NOMO-1 (cell line): ENCODE measurements at regions not wholly inside any gene's neighbourhood (a gene's known extent, or its start where the extent isn't known, plus 50 kb on each side); places are given as distances from the start of the nearest gene placed in this dataset.

Experiments used
- DNase-seq, 2 experiments: peaks; one replicate each; lab custom pipeline; 2025; ENCODE audit not compliant: unreplicated experiment in 2 of 2; lab: John Stamatoyannopoulos, UW

DNA sequence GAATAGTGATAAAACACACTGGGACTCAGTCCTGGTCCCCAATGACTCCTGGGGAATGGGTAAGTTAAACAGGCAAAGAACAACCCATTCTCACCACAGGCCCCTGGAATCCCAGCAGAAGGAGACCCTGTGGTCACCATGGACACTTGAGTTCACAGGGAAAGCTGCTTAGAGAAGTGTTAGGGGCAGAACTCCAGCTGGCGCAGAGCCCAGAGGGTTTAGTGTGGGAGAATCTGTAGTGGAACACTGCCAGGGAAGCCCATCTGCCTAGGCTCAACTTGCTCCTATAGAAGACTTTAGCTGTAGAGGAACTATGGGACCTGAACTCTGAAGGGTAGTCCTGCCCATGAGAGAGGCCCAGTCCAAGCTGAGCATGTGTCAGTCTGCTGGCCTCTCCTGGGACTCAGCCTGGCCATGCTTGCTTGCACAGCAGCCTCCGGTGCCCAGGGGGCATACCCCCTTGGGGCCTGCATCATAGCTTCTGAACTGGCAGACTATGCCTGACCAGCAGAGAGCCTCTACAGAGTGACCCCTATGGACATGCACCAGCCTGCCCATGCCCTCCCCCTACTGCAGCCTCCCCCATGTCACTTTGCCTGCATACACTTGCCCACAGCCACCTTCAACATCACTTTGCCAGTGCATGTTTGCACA, 343.5 kb downstream of the IDS start:
- no peak for DNase-seq

DNA sequence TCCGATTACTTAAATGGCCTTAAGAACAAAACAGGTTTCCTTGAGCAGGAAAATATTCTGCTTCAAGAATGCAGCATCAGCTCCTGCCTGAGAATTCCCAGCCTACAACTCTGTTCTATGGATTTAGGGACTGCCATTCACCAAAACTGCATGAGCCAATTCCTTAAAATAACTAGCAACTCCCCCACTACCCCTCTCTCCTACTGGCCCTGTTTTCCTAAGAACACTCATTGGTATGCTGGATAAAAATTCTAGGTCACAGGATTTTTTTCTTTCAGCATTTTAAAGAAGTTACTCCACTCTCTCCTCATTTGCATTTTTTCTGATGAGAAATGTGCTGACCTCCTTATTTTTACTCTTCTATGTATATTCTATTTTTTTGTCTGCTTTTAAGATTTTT, 347.1 kb downstream of the IDS start:
- DNase-seq, result no peak

DNA sequence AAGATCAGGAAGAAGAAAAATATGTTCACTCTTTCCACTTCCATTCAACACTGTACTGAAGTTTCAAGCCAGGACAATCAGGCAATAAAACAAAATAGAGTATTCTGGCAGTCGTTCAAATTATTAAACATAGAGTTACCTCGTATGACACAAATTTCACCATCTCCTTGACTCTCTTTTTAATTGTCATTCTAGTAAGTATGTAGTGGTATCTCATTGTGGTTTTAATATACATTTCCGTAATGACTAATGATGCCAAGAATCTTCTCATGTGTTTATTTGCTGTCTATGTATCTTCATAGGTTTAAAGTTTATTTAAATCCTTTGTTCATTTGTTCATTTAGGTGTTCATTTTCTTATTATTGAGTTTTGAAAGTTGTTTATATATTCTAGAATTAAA, 352.2 kb downstream of the IDS start:
- DNase-seq, result no peak

DNA sequence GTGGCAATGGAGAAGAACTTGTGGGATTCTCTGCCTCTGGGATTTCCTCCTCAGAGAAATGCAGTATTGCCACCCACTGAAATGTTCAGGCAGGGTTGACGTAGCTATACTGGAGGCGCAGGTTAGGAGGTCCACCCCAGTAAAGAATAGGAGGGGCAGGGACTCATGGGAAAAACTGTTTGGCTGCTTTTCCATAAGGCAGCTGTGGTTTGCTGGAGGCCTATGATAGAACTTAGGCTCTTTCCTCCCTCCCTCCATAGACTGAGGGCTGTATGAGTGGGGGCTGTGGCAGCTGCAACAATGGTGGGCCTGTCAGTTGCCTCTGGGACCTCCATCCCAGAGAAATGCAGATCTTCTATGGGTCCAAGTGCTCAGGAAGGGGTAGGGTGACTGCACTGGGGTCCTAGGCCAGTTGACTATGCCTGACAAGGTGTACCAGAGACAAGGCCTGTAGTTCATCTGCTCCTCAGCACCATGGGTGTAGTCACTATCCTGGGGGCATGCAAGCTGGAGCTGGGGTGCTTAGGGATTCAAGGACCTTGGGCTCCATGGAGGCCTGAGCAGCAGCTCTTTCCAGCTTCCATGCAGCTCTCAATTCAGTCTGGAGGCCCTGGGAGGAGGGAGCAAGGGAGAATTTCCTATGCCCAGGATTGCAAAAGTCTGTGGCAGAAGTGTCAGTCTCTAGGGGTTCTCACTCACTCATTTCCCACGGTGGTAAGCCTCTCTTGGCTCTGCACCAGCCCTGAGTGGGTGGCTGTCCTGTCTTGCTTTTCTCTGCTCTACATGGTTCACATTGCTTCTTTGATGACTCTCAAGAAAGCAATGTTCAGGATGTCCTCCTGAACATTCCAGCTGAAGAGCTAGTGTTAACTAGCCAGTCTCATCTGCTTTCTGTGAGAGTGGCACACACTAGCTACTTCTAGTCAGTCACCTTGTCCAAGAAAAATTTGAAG, 353.0 kb downstream of the IDS start:
- DNase-seq, result no peak

DNA sequence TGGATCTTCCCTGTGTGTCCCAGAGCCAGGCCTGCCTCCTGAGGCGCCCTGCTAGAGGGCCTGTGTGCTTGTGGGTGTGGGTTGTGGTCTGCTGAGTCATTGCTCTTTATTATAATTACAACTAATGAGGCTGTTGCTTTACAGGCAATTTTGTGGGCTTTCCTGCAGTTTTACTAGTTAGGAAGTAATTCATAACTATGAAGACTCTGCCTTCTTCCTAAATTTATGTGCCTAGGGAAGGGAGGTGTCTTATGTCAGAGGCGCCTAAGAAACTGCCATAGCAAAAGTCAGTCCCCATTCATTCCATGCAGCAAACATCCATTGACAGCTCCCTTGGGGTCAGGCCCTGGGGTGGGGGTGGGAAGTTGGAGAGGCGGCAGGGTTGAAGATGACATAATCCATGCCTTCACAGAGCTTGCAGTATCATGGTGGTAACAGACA, 359.2 kb downstream of the IDS start:
- DNase-seq, result peak; percentile 78 to 84

DNA sequence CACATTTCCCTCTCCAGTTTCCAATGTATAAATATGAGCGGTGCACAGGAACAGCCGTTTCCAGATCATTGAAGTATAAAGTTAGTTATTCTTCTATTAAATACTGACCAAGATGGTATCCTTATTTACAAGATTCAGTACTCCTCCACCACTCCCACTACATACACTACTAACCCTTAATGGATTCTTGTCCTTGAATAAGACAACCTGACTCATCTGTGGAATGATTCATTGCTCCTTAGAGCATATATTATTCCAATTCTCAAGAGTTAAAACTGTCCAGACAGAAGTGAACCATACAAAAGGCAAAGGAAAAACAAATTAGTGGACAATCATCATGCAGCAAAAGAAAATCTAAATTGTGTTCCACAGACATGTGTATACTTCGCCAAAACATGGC, 373.3 kb downstream of the IDS start:
- no peak for DNase-seq

DNA sequence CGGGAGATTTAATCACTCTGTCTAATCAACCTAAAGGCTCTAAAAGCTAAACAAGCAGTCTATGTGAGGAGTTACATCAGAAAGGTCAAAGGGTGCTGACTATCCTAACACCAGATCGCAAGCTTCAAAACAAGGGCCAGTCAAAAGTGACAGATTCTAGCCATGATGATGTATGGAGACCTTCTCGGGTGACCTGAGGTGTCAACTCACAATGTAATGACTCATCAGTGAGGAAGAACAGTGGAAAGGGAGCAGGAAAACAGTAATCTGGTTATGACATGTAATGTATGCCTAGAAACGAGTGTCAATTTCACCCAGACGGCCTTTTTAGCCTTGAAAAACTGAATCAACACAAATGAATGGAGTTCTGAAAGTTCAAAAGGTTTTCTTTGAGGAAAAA, 375.3 kb downstream of the IDS start:
- no peak for DNase-seq

DNA sequence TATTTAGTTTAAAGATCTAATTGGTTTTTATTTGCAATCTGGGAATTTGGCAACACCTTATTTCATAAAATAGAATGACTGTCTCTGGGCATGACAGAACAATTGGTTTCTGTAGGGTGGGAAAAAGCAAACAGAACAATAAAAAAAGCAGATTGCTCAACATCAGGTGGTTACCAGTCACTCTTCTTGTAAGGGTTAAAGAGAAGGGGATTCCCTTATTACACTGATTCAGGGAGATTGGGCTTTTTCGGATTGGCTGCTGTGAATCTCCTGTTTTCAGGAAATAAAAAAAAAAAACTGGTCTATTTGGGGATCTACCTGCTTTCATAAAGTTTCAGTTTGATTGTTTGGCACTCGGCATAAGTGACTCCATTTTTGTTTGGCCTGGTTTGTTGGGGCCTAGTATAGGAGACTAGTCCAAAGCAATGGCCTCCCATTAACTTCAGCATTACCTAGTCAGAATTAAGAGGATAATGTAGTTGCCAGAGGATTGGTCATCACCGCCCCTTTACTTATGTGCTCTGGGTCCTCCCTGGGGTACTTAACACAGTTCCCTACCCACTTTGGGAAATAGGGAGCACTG, 380.5 kb downstream of the IDS start:
- DNase-seq, result no peak

DNA sequence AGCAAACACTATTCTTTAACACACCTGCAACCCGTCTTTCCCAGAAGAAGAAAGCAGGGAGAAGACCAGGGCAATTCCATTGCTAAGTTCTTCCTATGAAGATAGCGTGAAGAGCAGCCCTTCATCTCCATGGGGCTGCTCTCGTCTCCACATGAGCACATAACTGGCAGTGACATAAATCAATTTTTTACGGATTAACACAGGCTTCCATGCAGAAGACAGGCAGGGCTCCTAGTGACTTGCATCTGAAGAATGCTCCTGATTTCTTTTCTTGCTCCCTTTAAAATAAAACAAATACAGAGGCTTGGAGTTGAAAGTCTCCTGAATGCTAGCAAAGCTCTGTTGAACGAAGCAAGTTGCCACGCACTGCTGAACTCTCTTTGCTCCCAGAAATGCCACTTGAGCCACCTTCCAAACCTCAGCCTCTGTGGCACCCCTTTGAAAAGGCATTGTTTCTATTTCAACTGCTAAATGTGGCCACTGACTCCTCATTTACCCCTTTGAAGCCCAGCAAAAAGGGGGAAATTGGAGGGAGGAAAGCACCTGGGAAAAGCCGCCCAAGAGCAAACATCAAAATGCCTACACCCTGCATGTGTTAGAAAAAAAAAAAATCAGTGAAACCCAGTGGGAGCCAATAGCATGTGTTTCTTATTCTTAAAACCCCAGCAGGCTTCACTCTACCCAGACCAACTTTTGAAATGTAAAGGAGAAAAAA, 383.7 kb downstream of the IDS start:
- no peak for DNase-seq

DNA sequence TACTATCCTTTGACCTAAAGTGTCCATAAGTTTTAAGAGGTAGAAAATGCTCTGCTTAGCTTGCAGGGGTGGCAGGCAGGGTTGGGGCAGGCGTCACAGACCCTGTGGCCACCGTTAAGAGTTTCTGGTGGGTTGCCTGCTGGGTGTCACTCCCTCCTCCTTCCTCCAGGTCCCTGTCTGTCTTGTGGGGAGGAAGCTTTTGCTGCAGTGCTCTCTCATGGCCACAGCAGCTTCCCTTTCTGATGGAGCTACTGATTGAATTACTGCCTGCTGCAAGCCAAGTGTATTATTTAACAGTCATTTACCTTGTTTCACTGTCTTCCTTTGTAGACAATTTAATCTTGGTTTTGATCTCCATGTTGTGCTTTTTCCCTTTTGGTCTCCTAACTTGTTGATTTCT, 384.6 kb downstream of the IDS start:
- DNase-seq, result no peak

DNA sequence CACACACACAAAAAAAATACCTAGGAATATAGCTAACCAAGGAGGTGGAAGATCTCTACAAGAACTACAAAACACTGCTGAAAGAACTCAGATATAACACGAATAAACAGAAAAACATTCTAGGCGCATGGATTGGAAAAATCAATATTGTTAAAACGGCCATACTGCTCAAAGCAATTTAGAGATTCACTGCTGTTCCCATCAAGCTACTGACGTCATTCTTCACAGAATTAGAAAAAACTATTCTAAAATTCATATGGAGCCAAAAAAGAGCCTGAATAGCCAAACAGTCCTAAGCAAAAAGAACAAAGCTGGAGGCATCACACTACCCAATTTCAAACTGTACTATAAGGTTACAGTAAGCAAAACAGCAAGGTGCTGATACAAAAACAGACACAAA, 390.2 kb downstream of the IDS start:
- no peak for DNase-seq

DNA sequence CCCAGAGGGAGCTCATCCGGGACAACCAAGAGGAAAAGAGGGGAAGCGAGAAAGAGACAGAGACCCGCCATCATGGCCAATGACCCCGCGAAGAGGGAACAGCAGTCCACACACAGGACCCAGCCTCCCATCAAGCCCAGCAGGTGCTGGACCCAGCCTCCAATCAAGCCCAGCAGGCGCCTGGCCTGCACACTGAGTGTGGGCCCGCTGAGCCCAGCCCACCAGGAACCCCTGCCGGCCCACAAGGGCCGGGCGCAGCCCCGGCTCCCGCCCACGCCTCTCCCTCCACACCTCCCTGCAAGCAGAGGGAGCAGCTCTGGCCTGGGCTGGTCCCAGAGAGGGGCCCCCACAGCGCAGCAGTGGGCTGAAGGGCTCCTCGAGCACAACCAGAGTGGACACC, 391.1 kb downstream of the IDS start:
- no peak for DNase-seq

DNA sequence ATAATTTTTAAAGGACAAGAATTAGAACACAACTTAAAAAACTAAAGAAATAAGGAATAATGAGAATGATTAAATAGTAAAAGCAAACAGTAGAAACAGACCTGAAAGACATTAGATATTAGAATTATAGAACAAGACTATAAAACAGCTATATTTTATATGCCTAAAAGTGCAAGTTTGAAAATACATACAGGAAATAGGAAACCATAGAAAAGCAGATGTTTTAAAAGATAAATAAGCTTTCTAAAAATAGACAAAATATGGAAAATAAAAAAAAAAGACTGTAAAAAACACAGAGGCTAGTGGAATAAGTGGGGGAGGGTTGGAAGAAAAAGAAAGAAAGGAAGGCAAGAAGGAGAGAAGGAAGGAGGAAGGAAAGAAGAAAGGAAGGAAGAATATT, 407.3 kb downstream of the IDS start:
- DNase-seq, result no peak

DNA sequence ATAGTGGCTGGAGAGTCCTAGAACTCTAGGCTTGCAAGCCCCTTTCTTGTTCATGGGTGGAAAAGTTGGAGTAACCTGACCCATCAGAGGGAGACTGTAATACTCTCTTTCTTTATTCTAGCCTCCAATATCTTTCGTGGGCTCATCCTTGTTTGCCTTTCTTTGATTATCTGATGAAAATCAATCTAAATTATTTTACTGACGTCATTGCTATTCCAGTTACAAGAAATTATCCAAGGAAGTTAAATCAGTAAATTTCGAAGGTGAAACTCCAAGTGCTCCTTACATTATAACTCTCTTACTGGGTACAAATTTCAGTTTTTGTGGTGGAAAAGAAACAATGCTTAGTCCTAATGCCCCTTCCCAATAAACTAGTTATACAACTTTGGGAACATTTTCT, 412.9 kb downstream of the IDS start:
- no peak for DNase-seq

DNA sequence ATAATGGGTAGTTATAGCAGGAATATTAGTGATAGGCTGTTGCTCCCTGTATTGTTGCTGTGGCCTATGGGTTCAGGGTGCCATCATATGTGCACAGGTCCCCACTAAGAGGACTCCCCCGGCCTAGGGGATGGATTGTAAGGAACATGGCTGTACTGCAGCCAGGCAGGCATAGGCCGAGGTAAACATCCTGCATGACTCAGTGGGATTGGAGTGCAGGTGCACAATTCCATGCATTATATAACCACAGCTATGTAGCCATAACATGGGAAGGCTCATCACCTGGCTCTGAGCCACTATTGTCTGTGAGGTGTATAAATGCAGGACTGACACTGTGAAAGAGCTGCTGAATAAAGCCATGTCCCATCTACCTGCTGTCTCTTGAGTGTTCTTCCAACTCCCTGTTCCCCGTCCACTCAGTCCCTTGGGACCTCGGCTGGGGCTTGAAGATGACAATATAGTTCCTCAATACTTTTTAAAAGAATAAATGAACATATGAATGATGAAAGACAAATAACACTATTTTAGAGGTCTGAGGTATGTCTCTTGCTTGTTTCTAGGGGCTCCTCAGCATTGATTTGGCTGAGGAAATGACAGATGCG, 425.2 kb downstream of the IDS start:
- DNase-seq, result no peak

DNA sequence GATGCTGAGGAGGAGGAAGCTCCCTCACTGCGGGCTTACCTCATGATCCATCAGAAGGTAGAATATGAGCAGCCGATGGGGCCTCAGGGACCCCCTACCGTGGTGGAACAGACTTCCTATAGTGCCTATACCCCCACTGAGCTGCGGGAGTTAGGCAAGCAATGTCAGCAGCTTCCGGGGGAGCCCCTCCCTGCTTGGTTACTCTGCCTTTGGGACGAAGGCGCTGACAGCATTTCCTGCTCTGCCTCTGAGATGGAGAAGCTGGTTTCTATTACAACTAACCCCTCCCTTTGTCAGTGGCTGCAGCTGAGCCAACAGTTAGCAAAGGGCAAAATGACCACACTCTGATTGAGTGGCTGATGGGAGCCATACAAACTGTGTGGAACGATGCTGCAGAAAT, 430.7 kb downstream of the IDS start:
- peak in 1 of 2 experiments; percentile 49 for DNase-seq

DNA sequence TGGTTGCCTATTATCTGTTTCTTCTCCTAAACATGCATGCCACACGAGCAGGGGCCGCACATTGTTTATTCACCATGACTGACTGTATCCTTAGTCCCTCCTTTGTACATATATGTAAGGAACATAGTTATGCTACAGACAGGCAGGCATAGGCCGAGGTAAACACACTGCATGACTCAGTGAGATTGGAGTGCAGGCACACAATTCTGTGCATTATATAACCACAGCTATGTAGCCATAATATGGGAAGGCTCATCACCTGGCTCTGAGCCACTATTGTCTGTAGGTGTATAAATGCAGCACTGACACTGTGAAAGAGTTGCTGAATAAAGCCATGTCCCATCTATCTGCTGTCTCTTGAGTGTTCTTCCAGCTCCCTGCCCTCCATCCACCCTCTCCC, 431.6 kb downstream of the IDS start:
- no peak for DNase-seq

DNA sequence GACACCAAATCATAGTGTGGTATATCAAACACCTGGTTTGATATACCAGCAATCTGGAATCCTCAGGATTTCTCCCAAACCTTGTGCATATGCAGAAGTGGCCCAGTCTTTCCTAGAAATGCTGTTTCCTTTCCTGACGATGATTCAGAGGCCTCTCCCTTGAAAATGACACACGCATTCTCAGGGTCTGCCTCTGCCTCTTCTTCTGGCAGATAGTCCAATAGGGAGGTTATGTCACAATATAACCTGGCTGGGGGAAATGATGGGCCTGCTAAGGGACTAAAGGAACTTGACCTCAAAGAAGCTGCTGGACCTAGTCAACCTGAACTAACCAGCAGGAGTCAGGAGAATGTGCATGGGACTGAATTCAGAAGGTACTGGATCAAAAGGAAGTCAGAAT, 435.2 kb downstream of the IDS start:
- DNase-seq, result no peak

DNA sequence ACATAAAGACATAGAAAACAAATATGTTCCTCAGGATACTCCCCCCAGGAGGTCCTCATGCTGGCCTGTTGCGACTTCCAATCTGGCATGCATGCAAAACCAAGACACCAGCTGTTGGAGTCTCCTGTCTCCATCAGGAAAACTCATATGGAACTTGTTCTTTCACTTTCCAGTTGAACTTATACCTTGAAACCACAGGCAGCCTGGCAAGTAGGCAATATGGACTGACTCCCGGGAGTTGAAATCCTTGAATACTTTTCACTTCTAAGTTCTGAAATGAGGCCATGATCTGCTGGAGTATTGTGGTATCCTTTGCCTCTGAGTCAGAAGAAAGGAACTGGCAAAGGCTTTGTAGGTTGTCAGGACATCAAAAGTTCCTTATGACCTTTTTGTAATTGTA, 444.2 kb downstream of the IDS start:
- DNase-seq, result no peak
